22Rv1 (cell line): ENCODE measurements at regions not wholly inside any gene's neighbourhood (a gene's known extent, or its start where the extent isn't known, plus 50 kb on each side); places are given as distances from the start of the nearest gene placed in this dataset.

Experiments
- CTCF ChIP-seq: fragments of 450-650 bp; IDR thresholded peaks from 2 replicates; pipeline ENCODE4 v1.5.1; 2017; ENCODE audit warnings: mild to moderate bottlenecking
- ZFX ChIP-seq: fragments of 450-650 bp; IDR thresholded peaks from 2 replicates; pipeline ENCODE4 v1.6.1; 2017; ENCODE audit warnings: antibody characterized with exemption, borderline replicate concordance

DNA sequence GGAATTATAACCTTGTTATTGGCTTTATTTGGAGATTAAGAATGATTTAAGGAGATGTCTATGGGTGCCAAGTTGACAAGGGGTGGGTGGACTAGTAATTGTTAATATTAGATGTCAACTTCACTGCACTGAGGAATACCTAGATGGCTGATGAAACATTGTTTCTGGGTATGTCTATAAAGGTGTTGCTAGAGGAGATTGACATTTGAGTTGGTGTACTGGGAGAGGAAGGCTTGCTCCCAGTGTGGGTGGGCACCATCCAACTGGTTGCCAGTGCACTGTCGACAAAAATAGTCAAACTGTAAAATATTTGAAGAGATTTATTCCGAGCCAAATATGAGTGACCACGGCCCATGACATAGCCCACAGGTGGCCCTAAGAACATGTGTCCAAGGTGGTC, 378.8 kb downstream of the NDFIP2 start:
- no peak for TF ChIP-seq CTCF
- no peak for TF ChIP-seq ZFX
